GM04504 (cell line): ENCODE measurements at regions not wholly inside any gene's neighbourhood (a gene's known extent, or its start where the extent isn't known, plus 50 kb on each side); places are given as distances from the start of the nearest gene placed in this dataset.
"Not testable (repeated sequence)": the region's sequence is repeated elsewhere in the genome, so short reads cannot be mapped to it uniquely, and the experiment has no call there.

Experiments used
- DNase-seq: peaks from one replicate; pipeline ENCODE4 v3.0.0-alpha.2; 2012; ENCODE audit warnings: low read depth

GRCh38 chr1:185540295-185540694, 193.9 kb upstream of the HMCN1 start:
- DNase-seq = no peak

DNA sequence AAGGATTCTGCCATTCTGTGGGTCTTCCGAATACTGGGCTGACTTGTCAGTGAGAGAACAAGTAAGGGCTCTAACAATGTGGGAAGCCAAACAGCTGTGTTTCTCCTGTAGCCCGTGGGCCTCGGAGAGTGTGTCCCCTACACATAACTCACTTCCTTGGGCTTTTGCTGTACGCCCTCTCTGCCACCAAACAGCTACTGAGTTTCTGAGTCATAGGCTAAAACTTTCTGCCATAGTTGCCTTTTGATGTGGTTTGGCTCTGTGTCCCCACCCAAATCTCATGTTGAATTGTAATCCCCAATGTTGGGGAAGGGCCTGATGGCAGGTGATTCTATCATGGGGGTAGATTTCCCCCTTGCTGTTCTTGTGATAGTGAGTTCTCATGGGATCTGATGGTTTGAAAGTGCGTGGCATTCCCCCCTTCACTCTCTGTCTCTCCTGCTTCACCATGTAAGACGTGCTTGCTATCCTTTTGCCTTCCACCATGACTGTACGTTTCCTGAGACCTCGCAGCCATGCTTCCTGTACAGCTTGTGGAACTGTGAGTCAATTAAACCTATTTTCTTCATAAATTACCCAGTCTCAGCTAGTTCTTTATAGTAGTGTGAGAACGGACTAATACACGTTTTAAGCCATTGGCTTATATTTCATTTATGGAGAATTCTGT, 194.8 kb upstream of the HMCN1 start:
- DNase-seq = no peak

- DNase-seq = not testable (repeated sequence)
These were observed 195.8 kb upstream of the HMCN1 start for GRCh38 chr1:185538309-185538898.

GRCh38 chr1:185537596-185537995, 196.6 kb upstream of the HMCN1 start:
- no peak for DNase-seq

- no peak for DNase-seq
These were observed 197.8 kb upstream of the HMCN1 start for GRCh38 chr1:185536165-185536920.

GRCh38 chr1:185535621-185536020, 198.6 kb upstream of the HMCN1 start:
- DNase-seq = no peak

DNA sequence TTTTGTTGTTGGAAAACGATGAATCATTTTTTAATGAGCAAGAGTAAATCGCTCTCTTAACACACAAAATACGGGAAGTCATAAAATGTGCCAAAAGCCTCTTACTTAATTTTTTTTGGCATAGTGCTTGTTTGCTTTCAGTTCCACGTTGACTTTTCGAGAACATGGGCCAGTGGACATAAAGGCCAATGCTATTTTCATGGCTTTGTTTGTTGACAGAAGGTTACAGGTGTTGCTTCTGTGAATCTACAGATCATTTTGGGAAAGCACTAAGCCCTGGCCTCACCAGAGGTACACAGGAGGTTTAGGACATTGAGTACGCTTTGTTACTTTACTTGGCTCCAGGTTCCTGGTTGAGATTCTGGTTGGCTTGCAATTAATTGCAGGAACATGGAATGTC, 199.4 kb upstream of the HMCN1 start:
- no peak for DNase-seq

DNA sequence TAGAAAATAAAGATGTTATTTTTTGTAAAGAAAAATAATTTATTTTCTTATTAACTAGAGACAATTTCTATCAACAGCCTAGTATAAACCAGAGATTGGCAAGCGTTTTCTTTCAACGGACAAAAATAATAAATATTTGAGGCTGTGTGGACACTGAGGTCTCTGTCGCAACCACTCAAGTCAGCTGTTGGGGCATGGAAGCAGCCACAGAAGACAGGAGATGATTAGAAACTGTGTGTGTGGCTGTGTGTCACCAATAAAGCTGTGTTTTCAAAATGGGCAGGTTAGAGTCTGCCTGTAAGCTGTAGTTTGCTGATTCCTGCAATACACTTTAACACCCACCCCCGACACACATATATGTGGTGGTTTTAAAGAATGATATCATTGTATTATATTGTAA, 200.6 kb upstream of the HMCN1 start:
- DNase-seq = no peak

DNA sequence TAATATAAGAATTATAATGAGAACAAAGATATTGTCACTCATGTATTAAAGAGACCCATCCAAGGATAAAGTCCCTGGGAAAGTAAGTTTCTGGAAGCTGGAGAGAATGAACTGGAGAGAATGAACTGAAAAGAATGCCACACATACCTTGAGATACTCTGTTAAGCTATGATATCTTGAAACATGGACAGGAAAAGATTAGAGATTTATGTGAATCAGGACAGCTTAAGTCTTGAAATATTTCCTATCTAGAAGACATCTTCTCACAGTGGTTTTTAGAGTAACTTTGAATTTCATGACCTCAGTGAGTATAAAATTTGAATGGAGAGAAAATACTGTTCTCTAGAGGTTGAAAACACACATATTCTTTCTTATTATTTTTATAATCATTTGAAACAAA, 201.3 kb upstream of the HMCN1 start:
- DNase-seq = no peak

GRCh38 chr1:185531838-185532237, 202.4 kb upstream of the HMCN1 start:
- no peak for DNase-seq

GRCh38 chr1:185530215-185530614, 204.0 kb upstream of the HMCN1 start:
- DNase-seq = no peak

GRCh38 chr1:185529673-185530072, 204.5 kb upstream of the HMCN1 start:
- no peak for DNase-seq

DNA sequence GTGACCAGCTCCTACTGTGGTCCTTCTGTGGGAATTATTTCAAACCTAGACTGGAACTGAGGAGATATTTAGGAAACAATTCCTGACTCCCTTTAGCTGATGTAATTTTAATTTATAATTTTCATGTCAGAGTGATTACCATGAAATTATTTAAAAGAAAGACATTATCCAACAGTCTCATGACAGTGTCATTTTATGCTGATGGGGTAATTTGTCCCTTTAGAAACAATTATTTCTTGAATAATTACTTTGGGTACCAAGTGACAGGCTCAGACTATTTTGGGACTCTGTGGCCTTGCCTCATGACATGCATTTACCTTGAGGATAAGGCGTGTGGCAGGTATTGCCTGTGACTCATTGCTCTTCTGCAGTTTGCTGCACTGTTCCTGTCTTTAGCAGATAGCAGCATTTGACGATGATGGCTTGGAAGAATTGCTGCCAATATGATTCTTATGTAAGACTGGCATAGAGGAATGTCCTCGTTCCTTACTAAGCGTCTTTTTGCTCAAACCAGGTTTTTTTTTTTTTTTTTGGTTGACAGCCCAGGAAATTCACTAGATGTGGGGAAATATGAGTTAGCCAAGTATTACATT, 206.0 kb upstream of the HMCN1 start:
- DNase-seq = no peak

- DNase-seq = no peak
These were observed 207.6 kb upstream of the HMCN1 start for GRCh38 chr1:185526344-185527307.

DNA sequence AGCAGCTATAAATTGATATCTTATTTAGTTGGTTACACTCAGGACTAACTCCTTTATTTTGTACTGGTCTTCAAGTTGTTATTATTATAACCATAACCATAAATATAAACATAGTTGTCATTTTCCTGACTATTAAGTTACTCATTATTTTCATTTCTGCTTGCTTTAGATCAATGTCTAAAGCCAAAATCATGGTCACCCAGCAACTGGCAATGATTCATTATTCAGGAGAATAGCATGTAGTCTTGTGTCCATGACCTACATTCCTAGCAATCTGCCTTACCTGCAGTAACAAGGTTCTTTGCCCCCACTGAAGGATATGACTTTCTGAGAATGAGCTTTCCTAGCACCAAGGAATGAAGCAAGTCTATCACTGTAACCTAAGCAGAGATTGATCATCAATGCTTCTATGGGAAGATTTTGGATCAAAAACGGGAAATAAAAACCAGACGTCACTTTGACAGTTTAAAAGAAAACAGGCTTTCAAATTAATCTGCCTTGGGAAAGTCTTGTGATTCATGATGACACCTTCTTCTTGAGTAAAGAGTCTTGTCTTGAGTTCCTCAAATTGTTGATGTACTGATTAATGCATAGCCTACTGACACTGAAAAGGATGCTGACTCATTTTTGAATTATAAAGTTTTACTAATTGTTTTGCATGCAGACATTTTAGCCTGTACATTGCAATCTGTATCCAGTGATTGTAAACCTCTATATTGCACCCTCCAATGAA, 203.3 kb upstream of the IVNS1ABP start:
- no peak for DNase-seq

GRCh38 chr1:185517808-185518419, 200.9 kb upstream of the IVNS1ABP start:
- no peak for DNase-seq

DNA sequence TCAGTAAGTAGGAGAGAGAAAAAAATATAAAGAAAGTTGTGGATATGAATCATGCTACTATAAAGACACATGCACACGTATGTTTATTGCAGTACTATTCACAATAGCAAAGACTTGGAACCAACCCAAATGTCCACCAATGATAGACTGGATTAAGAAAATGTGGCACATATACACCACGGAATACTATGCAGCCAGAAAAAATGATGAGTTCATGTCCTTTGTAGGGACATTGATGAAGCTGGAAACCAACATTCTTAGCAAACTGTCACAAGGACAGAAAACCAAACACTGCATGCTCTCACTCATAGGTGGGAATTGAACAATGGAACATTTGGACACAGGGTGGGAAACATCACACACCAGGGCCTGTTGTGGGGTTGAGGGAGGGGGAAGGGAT, 200.3 kb upstream of the IVNS1ABP start:
- DNase-seq = not testable (repeated sequence)

DNA sequence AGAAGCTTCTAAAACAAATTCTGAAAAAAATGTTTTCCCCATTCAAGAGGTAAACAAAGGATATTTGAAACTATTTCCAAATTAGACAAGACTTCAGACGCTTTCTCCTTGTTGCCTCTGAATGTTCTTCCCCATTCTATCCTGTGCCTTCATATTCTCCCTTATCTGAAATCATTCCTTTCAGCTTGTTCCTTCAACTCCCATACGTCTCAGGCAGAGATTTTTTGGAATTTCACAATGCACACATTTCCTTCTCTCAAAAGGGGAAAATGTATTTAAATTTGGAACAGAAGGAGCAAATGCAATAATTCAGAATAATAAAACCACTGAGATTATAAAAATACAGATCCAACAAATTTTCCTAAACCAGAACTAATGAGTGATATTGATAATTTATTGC, 198.7 kb upstream of the IVNS1ABP start:
- no peak for DNase-seq

DNA sequence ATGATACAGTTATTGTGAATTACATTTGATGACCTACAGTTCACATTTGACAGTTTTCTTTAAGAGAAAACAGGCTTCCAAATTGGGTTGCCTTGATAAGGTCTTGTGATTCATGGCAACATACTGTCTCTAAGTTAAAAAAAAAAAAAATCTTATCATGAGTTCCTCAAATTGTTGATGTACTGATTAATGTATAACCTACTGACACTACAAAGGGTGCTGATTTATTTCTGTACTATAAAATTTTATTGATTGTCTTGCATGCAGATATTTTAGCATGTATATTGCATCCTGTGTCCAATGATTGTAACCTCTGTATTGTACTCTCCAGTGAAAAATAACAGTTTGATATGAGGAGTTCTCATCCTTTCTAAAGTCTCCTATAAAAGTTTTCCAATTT, 197.3 kb upstream of the IVNS1ABP start:
- no peak for DNase-seq

- DNase-seq = no peak
These were observed 195.4 kb upstream of the IVNS1ABP start for GRCh38 chr1:185512442-185512841.

- no peak for DNase-seq
These were observed 184.1 kb upstream of the IVNS1ABP start for GRCh38 chr1:185501099-185501498.
